PC-9 (cell line): ENCODE measurements at regions not wholly inside any gene's neighbourhood (a gene's known extent, or its start where the extent isn't known, plus 50 kb on each side); places are given as distances from the start of the nearest gene placed in this dataset.
A peak's percentile ranks its signal among the peaks of the same experiment; 100 is the strongest.

ENCODE experiments used
- BruUV-seq: library from RNA; stranded (reverse); fragments of 400-500 nt; replicated peaks from 2 replicates; lab custom pipeline; 2021; lab: Mats Ljungman, UMichigan
- CTCF ChIA-PET: fragments of 300-600 bp; sonication (Branson Sonifier 250); formaldehyde crosslinking; loops from one replicate; lab custom pipeline; 2022; ENCODE audit warnings: antibody characterized with exemption; lab: Charles Lee
- POLR2A ChIA-PET: fragments of 300-600 bp; sonication (Branson Sonifier 250); formaldehyde crosslinking; loops from one replicate; lab custom pipeline; 2022; ENCODE audit warnings: antibody characterized with exemption; ENCODE audit not compliant: unreplicated experiment; lab: Charles Lee
- DNase-seq, 2 experiments: peaks; one replicate each; pipeline versions ENCODE4 v3.0.0 to v3.0.0-alpha.2; 2015 to 2022; ENCODE audit warnings: mixed read lengths in 1 of 2
- H2AFZ ChIP-seq: fragments of 200-600 bp; sonication (generic); 2 replicates; pipeline ENCODE4 v1.8.1; 2017; ENCODE audit warnings: antibody characterized with exemption
- H3F3A ChIP-seq: fragments of 200-600 bp; sonication (generic); 2 replicates; pipeline ENCODE4 v1.8.1; 2017; ENCODE audit warnings: antibody characterized with exemption, mild to moderate bottlenecking, low read depth; ENCODE audit not compliant: insufficient read depth
- H3K27ac ChIP-seq: fragments of 200-600 bp; sonication (generic); 2 replicates; pipeline ENCODE4 v1.6.1; 2016; ENCODE audit warnings: mixed run types
- H3K27me3 ChIP-seq: fragments of 200-600 bp; sonication (generic); 2 replicates; pipeline ENCODE4 v1.6.1; 2016; ENCODE audit warnings: low read depth, mixed run types; ENCODE audit not compliant: insufficient read depth
- H3K36me3 ChIP-seq: fragments of 200-600 bp; sonication (generic); 2 replicates; pipeline ENCODE4 v1.6.1; 2016; ENCODE audit warnings: low read depth, mixed run types
- H3K4me1 ChIP-seq: fragments of 200-600 bp; sonication (generic); replicated peaks from 2 replicates; pipeline ENCODE4 v1.6.1; 2016; ENCODE audit warnings: mixed run types; ENCODE audit not compliant: insufficient read depth
- H3K4me2 ChIP-seq: fragments of 200-600 bp; sonication (generic); 2 replicates; pipeline ENCODE4 v1.6.1; 2017; ENCODE audit warnings: mixed run types
- H3K4me3 ChIP-seq: fragments of 200-600 bp; sonication (generic); 2 replicates; pipeline ENCODE4 v1.6.1; 2016; ENCODE audit warnings: mixed run types
- H3K79me2 ChIP-seq: fragments of 200-600 bp; sonication (generic); 2 replicates; pipeline ENCODE4 v1.6.1; 2017; ENCODE audit warnings: low read depth, mixed run types
- H3K9me2 ChIP-seq: fragments of 200-600 bp; sonication (generic); 2 replicates; pipeline ENCODE4 v1.8.1; 2017; ENCODE audit warnings: mild to moderate bottlenecking; ENCODE audit not compliant: insufficient read depth
- H3K9me3 ChIP-seq: fragments of 200-600 bp; sonication (generic); 2 replicates; pipeline ENCODE4 v1.8.1; 2016; ENCODE audit warnings: low read depth; ENCODE audit not compliant: insufficient read depth
- H4K20me1 ChIP-seq: fragments of 200-600 bp; sonication (generic); 2 replicates; pipeline ENCODE4 v1.8.1; 2017; ENCODE audit not compliant: insufficient read depth
- EZH2 ChIP-seq: fragments of 200-600 bp; sonication (generic); IDR thresholded peaks from 2 replicates; pipeline ENCODE4 v1.8.0; 2017; ENCODE audit warnings: antibody characterized with exemption, low read depth
- intact Hi-C: fragments of 100-400 bp; cut with micrococcal nuclease; formaldehyde crosslinking; loops from one replicate; pipeline ENCODE4 v1.10.0; 2022; ENCODE audit not compliant: unreplicated experiment
- TF ChIP-seq, protein P1 (sequence below): fragments of 200-600 bp; sonication (generic); conservative IDR thresholded peaks from 2 replicates; pipeline ENCODE4 v1.6.1; 2017; ENCODE audit warnings: mixed run types, antibody characterized with exemption, mild to moderate bottlenecking, moderate library complexity

DNA sequence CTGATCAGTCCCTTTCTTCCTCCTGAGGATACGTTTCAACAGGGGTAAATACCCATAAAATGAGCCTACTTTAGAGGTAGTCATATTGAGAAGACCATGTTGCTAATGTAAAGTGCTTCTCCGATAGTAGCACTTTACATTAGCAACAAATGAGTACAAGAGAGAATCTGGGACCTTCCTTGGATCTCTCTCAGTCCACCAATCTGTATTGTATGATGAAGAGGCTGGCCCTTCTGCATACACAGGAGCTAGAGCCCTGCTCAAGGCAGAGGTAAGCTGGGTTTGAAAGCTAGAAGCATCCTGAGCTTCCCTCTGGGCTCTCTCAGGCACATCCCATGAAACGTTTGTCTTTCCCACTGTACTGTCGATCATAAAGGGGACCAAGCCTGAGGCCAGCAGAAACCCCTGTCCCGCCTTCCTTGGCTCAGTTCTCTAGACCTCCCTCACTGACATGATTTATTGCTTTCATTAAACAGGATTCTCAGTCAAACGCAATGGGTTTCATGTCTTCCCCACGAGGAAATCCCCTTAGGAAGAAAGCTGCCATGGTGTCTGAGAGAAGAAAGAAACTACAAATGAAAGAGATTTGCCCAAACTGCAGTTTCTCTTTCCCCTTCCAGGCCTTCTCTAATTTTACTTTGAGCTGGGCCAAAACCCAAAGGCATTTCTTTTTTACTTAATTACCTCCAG, 62.8 kb upstream of the BCAR3 start:
- no peak for TF ChIP-seq EZH2
- TF ChIP-seq, protein P1, sequence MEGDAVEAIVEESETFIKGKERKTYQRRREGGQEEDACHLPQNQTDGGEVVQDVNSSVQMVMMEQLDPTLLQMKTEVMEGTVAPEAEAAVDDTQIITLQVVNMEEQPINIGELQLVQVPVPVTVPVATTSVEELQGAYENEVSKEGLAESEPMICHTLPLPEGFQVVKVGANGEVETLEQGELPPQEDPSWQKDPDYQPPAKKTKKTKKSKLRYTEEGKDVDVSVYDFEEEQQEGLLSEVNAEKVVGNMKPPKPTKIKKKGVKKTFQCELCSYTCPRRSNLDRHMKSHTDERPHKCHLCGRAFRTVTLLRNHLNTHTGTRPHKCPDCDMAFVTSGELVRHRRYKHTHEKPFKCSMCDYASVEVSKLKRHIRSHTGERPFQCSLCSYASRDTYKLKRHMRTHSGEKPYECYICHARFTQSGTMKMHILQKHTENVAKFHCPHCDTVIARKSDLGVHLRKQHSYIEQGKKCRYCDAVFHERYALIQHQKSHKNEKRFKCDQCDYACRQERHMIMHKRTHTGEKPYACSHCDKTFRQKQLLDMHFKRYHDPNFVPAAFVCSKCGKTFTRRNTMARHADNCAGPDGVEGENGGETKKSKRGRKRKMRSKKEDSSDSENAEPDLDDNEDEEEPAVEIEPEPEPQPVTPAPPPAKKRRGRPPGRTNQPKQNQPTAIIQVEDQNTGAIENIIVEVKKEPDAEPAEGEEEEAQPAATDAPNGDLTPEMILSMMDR = no peak
- no peaks in the 10 kb centered on the region for H3K27me3 ChIP-seq
- H3K4me2 ChIP-seq = no peak overlapping the region
- POLR2A ChIA-PET = no interaction called here
- no TSS peak for BruUV-seq
- H3K27ac ChIP-seq = no peak overlapping the region
- 0 out of 2 replicates have a peak, but pooled peaks cover 6% of the 10 kb centered on the region for H3K79me2 ChIP-seq
- no peak for DNase-seq
- no peak overlapping the region for H3K4me3 ChIP-seq
- H3F3A ChIP-seq = peaks cover 79% of the 10 kb centered on the region
- peaks cover 18% of the 10 kb centered on the region for H3K4me1 ChIP-seq
- intact Hi-C loops = no loop called here
- H3K36me3 ChIP-seq = peaks cover 19% of the 10 kb centered on the region
- H3K9me3 ChIP-seq = peaks cover 31% of the 10 kb centered on the region; the same call in 1 of the 2 replicates
- CTCF ChIA-PET = no interaction called here
- H4K20me1 ChIP-seq = no peaks in the 10 kb centered on the region
- no peak overlapping the region for H2AFZ ChIP-seq
- H3K9me2 ChIP-seq = no peaks in the 10 kb centered on the region

DNA sequence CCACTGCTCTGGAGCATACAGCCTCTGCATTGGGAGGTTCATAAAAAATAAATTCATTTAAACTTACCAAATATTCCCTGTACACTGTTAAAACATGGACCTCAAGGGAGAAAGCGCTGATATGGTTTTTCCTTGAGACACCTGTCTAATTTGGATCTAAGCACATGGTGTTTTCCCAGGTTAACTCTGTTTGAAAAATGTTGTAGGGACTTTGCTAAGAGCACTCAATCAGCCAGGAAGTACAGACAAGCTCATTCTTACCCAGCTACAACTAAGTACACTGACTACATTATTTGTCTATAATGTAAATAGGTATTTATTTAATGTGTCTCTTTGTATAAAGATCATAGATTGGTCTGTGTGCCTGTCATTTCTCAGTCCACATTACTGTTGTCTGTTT, 61.8 kb upstream of the BCAR3 start:
- DNase-seq = no peak
- no peaks in the 10 kb centered on the region for H3K79me2 ChIP-seq
- H3K36me3 ChIP-seq = peaks cover 11% of the 10 kb centered on the region
- peaks cover 28% of the 10 kb centered on the region for H3K4me1 ChIP-seq
- peaks cover 24% of the 10 kb centered on the region; the same call in 1 of the 2 replicates for H3K9me3 ChIP-seq
- H3K27me3 ChIP-seq = no peaks in the 10 kb centered on the region
- no peak for TF ChIP-seq EZH2
- TF ChIP-seq, protein P1 = no peak
- H3F3A ChIP-seq = peaks cover 79% of the 10 kb centered on the region
- H4K20me1 ChIP-seq = no peaks in the 10 kb centered on the region
- H3K27ac ChIP-seq = peak overlapping the region; percentile 31; the same call in 1 of the 2 replicates
- POLR2A ChIA-PET = interaction anchor here (0.5 kb wide), 1 partner anchor 67 kb away, joined by 3 read pairs; no protein-coding TSS in a partner anchor
- no peak overlapping the region for H3K4me2 ChIP-seq
- no peak overlapping the region for H3K4me3 ChIP-seq
- no TSS peak for BruUV-seq
- intact Hi-C loops = no loop called here
- CTCF ChIA-PET = no interaction called here
- H2AFZ ChIP-seq = no peak overlapping the region
- H3K9me2 ChIP-seq = no peaks in the 10 kb centered on the region

DNA sequence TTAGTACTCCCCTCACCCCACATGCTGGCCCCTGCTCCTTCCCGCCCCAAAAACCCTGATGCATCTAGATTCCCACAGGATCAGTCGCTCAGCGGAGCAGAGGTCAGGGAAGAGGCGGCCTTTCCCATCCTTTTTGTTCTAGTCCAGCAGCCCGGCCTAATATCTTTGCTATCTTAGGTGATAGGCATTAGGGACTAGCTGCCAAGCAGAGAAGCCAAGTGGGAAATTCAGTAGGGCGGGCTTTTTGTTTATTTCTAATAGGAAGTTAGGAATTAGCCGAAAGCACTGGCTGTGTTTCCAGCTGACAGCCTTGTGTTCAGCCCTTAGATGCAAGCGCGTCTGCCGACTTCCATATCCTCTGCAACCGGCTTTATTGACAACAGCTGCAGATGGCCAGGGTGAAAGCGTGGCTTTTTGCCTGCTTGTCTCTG, 59.0 kb upstream of the BCAR3 start:
- Histone ChIP-seq H3F3A (peaks cover 72% of the 10 kb centered on the region), H3K4me3 (no peak overlapping the region), H3K9me2 (no peaks in the 10 kb centered on the region), H3K27me3 (no peaks in the 10 kb centered on the region), H4K20me1 (no peaks in the 10 kb centered on the region), H3K79me2 (peaks cover 2% of the 10 kb centered on the region; the same call in 1 of the 2 replicates), H3K36me3 (peaks cover 14% of the 10 kb centered on the region), H3K4me2 (no peak overlapping the region), H3K27ac (peak overlapping the region; percentile 84; the same call in 1 of the 2 replicates), H3K4me1 (peaks cover 47% of the 10 kb centered on the region), H2AFZ (no peak overlapping the region), H3K9me3 (no peaks in the 10 kb centered on the region; the same call in 1 of the 2 replicates)
- intact Hi-C loops = no loop called here
- ChIA-PET POLR2A (no interaction called here), CTCF (no interaction called here)
- BruUV-seq = no TSS peak
- TF ChIP-seq EZH2 = no peak
- TF ChIP-seq, protein P1 = no peak
- no peak for DNase-seq
